HG02884 (cell line): ENCODE measurements at regions not wholly inside any gene's neighbourhood (a gene's known extent, or its start where the extent isn't known, plus 50 kb on each side); places are given as distances from the start of the nearest gene placed in this dataset.
"Not testable (repeated sequence)": the region's sequence is repeated elsewhere in the genome, so short reads cannot be mapped to it uniquely, and the experiment has no call there.

Experiments
- ATAC-seq: cut with Tn5 transposase; IDR thresholded peaks from one replicate; pipeline ENCODE4 v1.9.1; 2021; ENCODE audit warnings: mild to moderate bottlenecking, moderate library complexity; ENCODE audit not compliant: unreplicated experiment

- ATAC-seq: no peak
Observed at GRCh38 chr18:70554854-70555445, 266.1 kb downstream of the SOCS6 start.

- ATAC-seq: no peak
Observed at GRCh38 chr18:70553936-70554260, 265.1 kb downstream of the SOCS6 start.

- ATAC-seq: no peak
Observed at GRCh38 chr18:70553245-70553935, 264.5 kb downstream of the SOCS6 start.

- ATAC-seq: no peak
Observed at GRCh38 chr18:70536370-70537062, 247.7 kb downstream of the SOCS6 start.

- ATAC-seq: no peak
Observed at GRCh38 chr18:70535041-70535440, 246.2 kb downstream of the SOCS6 start.

GRCh38 chr18:70525322-70525721 is 236.5 kb downstream of the SOCS6 start:
- not testable (repeated sequence) for ATAC-seq

GRCh38 chr18:70523792-70524182 is 234.9 kb downstream of the SOCS6 start:
- no peak for ATAC-seq

- no peak for ATAC-seq
Observed at GRCh38 chr18:70523035-70523791, 234.4 kb downstream of the SOCS6 start.

GRCh38 chr18:70522183-70522680 is 233.4 kb downstream of the SOCS6 start:
- ATAC-seq: no peak

GRCh38 chr18:70520867-70521266 is 232.0 kb downstream of the SOCS6 start:
- no peak for ATAC-seq

- ATAC-seq: no peak
Observed at GRCh38 chr18:70513502-70514171, 224.8 kb downstream of the SOCS6 start.

GRCh38 chr18:70507970-70508369 is 219.1 kb downstream of the SOCS6 start:
- no peak for ATAC-seq

GRCh38 chr18:70506511-70506910 is 217.7 kb downstream of the SOCS6 start:
- no peak for ATAC-seq

- ATAC-seq: no peak
Observed at GRCh38 chr18:70503060-70503459, 214.2 kb downstream of the SOCS6 start.

- no peak for ATAC-seq
Observed at GRCh38 chr18:70501358-70501757, 212.5 kb downstream of the SOCS6 start.

GRCh38 chr18:70500748-70501147 is 211.9 kb downstream of the SOCS6 start:
- ATAC-seq: no peak

- ATAC-seq: no peak
Observed at GRCh38 chr18:70499218-70499691, 210.4 kb downstream of the SOCS6 start.

GRCh38 chr18:70496353-70497294 is 207.8 kb downstream of the SOCS6 start:
- ATAC-seq: no peak

GRCh38 chr18:70494524-70494923 is 205.7 kb downstream of the SOCS6 start:
- ATAC-seq: no peak

- ATAC-seq: no peak
Observed at GRCh38 chr18:70493461-70493860, 204.6 kb downstream of the SOCS6 start.
